ENCODE measurements at regions not wholly inside any gene's neighbourhood (a gene's known extent, or its start where the extent isn't known, plus 50 kb on each side); places are given as distances from the start of the nearest gene placed in this dataset.

DNA sequence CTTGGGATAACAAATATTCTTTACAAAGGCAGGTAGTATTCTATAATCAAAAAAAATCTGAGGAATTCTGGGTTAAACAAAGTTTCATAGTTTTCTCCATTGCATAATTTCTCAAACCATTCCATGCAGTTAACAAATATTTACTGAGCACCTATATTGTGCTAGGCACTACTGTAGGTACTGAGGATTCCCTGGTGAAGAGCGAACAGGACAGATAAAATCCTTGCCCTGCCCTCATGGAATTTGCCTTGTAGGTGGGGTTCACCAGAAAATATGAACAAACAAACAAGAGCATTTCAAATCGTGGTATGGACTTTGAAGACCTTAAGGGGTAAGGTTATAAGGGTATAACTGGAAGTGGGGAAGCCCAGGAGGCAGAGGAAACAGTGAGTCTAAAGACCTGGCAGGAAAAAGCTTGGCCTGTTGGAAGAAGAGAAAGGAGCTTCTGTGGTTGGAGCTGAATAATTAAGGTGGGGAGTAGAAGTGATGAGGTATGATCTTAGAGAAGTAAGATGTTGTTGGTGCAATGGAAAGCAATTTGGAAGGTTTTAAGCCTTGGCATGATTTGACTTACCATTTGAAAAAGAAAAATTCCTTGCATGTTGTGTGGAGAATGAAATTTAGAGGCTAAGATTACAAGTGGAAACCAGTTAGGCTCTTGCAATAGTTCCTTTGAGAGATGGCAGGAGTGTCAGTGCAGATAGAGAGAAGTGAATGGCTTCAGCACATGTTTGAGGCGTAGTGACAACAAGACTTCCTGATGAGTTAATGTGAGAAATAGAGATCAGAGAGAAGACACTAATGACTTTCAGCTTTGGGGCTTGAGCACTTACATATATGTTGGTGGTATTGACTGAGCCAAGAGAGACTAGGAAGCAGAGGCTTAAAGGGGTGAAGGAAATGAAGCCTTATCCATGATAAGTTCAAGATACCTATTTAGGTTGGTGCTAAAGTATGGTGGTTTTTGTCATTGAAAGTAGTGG, 55.7 kb upstream of the PICALM start:
- no peak for DNase-seq (ENCODE audit: low read depth in 4 of 4, low spot score in 3 of 4)

DNA sequence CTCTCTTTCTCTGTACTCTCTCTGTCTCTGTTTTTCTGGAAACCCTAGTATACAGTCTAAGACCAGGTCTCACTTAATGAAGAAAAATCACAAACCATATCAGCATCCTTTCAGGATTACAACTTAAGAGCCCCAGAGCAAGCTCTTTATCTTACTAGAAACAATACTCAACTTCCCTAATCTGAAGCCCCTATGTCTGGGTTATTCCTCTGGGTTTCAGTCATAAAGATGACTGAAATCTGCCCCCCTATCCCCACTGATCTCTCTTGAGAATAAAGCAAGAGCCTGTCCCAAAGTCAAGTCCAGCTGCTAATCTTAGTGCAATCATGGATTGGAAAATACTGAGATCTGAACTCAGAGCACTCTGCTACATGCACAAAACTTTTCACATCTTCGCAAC, 53.9 kb upstream of the PICALM start:
- no peak for DNase-seq (ENCODE audit: low read depth in 4 of 4, low spot score in 3 of 4)

GRCh38 chr11:86120807-86121206, 51.9 kb upstream of the PICALM start:
- DNase-seq (ENCODE audit: low read depth in 4 of 4, low spot score in 3 of 4) = no peak

DNA sequence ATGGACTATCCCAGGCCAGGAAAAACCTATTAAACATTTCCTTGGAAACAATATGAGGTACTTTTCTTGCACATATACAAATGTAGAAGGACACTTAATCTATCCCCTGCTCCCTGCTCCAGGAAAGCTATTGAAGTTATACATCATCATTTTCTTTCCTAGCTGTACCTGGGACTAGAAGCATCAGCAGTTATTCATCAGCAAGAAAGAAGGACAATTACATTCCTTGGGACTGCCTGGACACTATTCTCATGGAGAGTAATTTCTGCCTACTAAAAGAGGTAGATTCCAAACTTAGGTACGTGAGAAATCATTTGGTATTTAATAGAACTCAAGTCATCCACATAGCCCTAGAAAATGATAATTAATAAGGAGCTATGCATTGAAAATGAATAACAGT, 51.0 kb upstream of the PICALM start:
- DNase-seq (ENCODE audit: low read depth in 4 of 4, low spot score in 3 of 4) = no peak

DNA sequence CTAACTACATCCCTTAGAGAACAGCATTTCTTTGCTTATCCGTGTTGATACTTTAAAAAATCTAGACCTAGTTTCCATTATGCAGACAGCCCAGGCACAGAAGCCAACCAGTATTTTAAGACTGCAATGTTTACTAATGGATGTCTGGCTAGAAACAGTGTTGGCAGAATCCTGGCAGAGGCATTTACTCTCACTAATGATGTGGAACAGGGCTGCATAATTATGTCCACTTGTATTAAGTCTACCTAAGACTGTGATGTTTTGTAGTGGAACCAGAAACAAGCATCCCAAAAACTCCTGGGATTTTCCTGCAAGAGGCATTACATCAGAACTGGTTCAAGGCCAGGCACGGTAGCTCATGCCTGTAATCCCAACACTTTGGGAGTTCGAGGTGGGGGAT, 50.2 kb upstream of the PICALM start:
- no peak for DNase-seq (ENCODE audit: low read depth in 4 of 4, low spot score in 3 of 4)

Data from left renal pelvis (tissue), 4 donors.